DND-41 (cell line): ENCODE measurements at regions not wholly inside any gene's neighbourhood (a gene's known extent, or its start where the extent isn't known, plus 50 kb on each side); places are given as distances from the start of the nearest gene placed in this dataset.
"Not testable (repeated sequence)": the region's sequence is repeated elsewhere in the genome, so short reads cannot be mapped to it uniquely, and the experiment has no call there.

ENCODE experiments used
- EZH2 ChIP-seq: IDR thresholded peaks from 3 replicates; pipeline ENCODE4 v1.6.1; 2012; ENCODE audit warnings: borderline replicate concordance, low read depth, mild to moderate bottlenecking, moderate library complexity, low read length, inconsistent platforms; ENCODE audit not compliant: severe bottlenecking
- TF ChIP-seq, protein P1 (sequence below): IDR thresholded peaks from 2 replicates; pipeline ENCODE4 v1.5.1; 2012; ENCODE audit warnings: borderline replicate concordance, low read length, moderate library complexity, mild to moderate bottlenecking; ENCODE audit not compliant: poor library complexity, severe bottlenecking; ENCODE audit errors: extremely low read depth

DNA sequence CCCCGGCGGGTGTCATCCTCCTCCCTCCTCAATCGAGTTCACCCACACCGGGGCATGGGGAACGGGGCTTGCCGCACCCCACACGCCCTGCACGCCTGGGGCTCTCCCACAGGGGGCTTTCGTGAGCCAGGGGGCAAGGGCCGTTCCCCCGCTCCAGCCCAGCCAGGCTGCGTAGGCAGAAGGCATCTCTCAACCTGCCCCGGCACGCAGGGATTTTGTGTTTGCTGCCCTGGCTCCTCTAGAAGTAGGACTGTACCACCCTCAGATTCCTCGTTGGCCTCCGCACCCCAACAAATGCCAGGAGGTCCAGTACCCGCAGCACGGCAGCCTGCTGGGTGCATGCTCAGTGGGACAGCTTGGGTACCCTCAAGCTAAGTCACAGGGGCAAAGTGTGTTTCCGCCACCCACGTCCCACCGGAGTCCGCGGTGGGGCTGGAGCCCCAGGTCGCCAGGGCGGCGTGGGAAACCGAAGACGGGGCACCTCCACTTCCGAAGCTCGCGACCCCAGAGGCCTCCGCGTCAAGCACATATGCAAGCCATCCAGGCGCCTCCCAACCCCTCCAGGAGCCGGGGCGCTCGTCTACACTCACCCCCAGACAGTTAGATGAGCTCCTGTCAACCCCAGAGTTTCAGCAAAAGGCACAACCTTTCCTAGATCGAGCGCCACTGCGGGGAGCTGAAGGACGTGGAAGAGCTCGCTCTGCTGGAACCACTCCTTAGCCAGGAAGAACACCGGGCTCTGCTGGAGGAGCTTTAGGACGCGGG, 1495.7 kb upstream of the DEFB115 start:
- TF ChIP-seq, protein P1, sequence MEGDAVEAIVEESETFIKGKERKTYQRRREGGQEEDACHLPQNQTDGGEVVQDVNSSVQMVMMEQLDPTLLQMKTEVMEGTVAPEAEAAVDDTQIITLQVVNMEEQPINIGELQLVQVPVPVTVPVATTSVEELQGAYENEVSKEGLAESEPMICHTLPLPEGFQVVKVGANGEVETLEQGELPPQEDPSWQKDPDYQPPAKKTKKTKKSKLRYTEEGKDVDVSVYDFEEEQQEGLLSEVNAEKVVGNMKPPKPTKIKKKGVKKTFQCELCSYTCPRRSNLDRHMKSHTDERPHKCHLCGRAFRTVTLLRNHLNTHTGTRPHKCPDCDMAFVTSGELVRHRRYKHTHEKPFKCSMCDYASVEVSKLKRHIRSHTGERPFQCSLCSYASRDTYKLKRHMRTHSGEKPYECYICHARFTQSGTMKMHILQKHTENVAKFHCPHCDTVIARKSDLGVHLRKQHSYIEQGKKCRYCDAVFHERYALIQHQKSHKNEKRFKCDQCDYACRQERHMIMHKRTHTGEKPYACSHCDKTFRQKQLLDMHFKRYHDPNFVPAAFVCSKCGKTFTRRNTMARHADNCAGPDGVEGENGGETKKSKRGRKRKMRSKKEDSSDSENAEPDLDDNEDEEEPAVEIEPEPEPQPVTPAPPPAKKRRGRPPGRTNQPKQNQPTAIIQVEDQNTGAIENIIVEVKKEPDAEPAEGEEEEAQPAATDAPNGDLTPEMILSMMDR = not testable (repeated sequence)
- TF ChIP-seq EZH2 = not testable (repeated sequence)
